Gastroesophageal sphincter (tissue), 4 donors: ENCODE measurements at regions not wholly inside any gene's neighbourhood (a gene's known extent, or its start where the extent isn't known, plus 50 kb on each side); places are given as distances from the start of the nearest gene placed in this dataset.

Source experiments
- ATAC-seq: fragments of 150-250 bp; one replicate; pipeline ENCODE4 v1.9.1; 2016; ENCODE audit warnings: mild to moderate bottlenecking, moderate library complexity
- H3K27ac ChIP-seq, 4 donors: fragments of 200-600 bp; sonication (generic) in 3 of 4; 1 replicate in 3 of 4; 2 replicates in 1 of 4; pipeline ENCODE4 v1.5.1; 2016 to 2019
- H3K27me3 ChIP-seq: fragments of 200-600 bp; sonication (generic); one replicate; pipeline ENCODE4 v1.5.1; 2019
- H3K36me3 ChIP-seq, 2 donors: fragments of 200-600 bp; sonication (generic); one replicate each; pipeline ENCODE4 v1.5.1; 2019; ENCODE audit warnings: control low read depth in 1 of 2
- H3K4me1 ChIP-seq, 3 donors: fragments of 200-600 bp; sonication (generic); 1 replicate in 2 of 3; 2 replicates in 1 of 3; pipeline ENCODE4 v1.5.1; 2016 to 2019; ENCODE audit warnings: control low read depth in 2 of 3
- H3K4me3 ChIP-seq, 2 donors: fragments of 200-600 bp; sonication (generic); one replicate each; pipeline ENCODE4 v1.5.1; 2019; ENCODE audit warnings: mild to moderate bottlenecking in 1 of 2, moderate library complexity in 1 of 2
- H3K9me3 ChIP-seq, 3 donors: fragments of 200-600 bp; sonication (generic); one replicate each; pipeline ENCODE4 v1.5.1; 2017 to 2019; ENCODE audit warnings: control low read depth in 2 of 3
- EP300 ChIP-seq: sonication (generic); formaldehyde crosslinking; IDR thresholded peaks from one replicate; pipeline ENCODE4 v1.6.1; 2017; ENCODE audit warnings: antibody characterized with exemption, mild to moderate bottlenecking
- POLR2A ChIP-seq, 2 donors: fragments of 450-650 bp; IDR thresholded peaks; one replicate each; pipeline ENCODE4 v1.6.1; 2017; ENCODE audit warnings: antibody characterized with exemption in 2 of 2, mild to moderate bottlenecking in 2 of 2, moderate library complexity in 1 of 2
- POLR2AphosphoS5 ChIP-seq: sonication (generic); formaldehyde crosslinking; IDR thresholded peaks from one replicate; pipeline ENCODE4 v1.6.1; 2017; ENCODE audit warnings: antibody characterized with exemption
- WGBS, 2 donors: methylation state at CpG; one replicate each; pipeline ENCODE4 v1.1.5; 2018; ENCODE audit warnings: low coverage in 1 of 2; 5-methylcytosine and 5-hydroxymethylcytosine counted together
- TF ChIP-seq, protein P1 (sequence below), 4 experiments: fragments of 200-600 bp in 2 of 4; fragments of 450-650 bp in 2 of 4; sonication (generic) in 1 of 4; IDR thresholded peaks; one replicate each; pipeline ENCODE4 v1.5.1; 2017 to 2019; ENCODE audit warnings: antibody characterized with exemption in 4 of 4, mild to moderate bottlenecking in 2 of 4, moderate library complexity in 2 of 4

DNA sequence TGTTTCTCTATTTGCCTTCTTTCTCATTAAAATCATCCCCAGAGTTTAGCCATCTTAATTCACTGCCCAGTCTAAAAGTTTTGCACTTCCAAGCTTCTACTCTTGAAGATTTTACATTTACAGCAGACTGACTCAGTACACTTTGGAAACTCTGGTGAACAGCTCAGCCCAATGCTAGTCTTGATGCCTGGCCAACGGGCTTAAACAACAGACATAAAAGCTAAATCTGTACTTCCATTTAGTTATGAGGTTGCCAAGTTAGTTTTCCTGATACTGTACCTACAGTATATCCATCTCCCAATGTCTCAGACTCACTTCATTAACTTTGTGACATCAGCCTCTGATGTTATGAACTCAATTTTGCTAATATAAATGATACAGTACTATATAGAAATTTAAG, 891.8 kb upstream of the SOX9 start:
- Histone ChIP-seq H3K36me3 (no peaks in the 10 kb centered on the region), H3K27me3 (no peaks in the 10 kb centered on the region), H3K4me3 (no peak overlapping the region), H3K4me1 (no peaks in the 10 kb centered on the region), H3K9me3 (no peaks in the 10 kb centered on the region), H3K27ac (no peak overlapping the region)
- TF ChIP-seq POLR2AphosphoS5, result no peak
- TF ChIP-seq, protein P1, sequence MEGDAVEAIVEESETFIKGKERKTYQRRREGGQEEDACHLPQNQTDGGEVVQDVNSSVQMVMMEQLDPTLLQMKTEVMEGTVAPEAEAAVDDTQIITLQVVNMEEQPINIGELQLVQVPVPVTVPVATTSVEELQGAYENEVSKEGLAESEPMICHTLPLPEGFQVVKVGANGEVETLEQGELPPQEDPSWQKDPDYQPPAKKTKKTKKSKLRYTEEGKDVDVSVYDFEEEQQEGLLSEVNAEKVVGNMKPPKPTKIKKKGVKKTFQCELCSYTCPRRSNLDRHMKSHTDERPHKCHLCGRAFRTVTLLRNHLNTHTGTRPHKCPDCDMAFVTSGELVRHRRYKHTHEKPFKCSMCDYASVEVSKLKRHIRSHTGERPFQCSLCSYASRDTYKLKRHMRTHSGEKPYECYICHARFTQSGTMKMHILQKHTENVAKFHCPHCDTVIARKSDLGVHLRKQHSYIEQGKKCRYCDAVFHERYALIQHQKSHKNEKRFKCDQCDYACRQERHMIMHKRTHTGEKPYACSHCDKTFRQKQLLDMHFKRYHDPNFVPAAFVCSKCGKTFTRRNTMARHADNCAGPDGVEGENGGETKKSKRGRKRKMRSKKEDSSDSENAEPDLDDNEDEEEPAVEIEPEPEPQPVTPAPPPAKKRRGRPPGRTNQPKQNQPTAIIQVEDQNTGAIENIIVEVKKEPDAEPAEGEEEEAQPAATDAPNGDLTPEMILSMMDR (IDR thresholded peaks at IDR 0.05), result no peak
- 45% methylated on average over 1 of the region's 1 CpG; no CpG with 5 or more reads in 1 of the 2 donors for WGBS, 2 donors
- ATAC-seq, result no peak

DNA sequence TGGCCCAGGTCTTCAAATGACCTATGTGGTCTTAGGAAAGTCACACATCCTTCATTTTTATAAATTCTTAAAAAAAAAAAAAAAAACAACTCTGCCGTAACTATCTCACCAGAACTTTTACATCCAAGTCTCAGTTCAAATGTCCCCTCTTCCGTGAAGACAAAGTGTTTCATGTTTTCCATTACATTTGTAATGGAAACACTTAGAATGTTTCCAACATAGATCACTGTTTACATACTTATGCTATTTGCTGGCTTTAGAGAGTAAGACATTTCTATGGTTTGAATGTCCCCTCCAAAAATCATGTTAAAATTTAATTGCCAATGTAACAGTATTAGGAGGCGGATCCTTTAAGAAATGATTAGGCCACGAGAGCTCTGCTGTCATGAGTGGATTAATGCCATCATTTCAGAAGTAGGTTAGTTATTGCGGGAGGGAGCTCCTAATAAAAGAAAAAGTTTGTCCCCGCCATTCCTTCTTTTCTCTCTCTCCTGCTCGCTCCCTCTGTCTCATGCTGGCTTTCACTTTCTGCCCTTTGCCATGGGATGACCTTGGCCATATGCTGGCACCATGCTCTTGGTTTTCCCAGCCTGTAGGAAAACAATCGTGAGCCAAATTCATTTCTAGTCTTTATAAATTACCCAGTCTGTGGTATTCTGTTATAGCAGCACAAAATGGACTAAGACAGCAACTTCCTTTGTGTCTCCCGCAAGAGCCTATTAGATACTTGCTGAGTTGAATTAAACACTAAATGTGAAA, 887.8 kb upstream of the SOX9 start:
- H3K36me3 ChIP-seq, result no peaks in the 10 kb centered on the region
- no peaks in the 10 kb centered on the region for H3K4me1 ChIP-seq
- no peak for ATAC-seq
- H3K27me3 ChIP-seq, result no peaks in the 10 kb centered on the region
- 77 to 82% methylated on average over 8 to 9 of the region's 9 CpGs for WGBS, 2 donors
- no peaks in the 10 kb centered on the region for H3K9me3 ChIP-seq
- H3K4me3 ChIP-seq, result no peak overlapping the region
- TF ChIP-seq, protein P1 (IDR thresholded peaks at IDR 0.05), result no peak
- TF ChIP-seq POLR2A (IDR thresholded peaks at IDR 0.05) (no peak), EP300 (no peak), POLR2AphosphoS5 (no peak)
- H3K27ac ChIP-seq, result no peak overlapping the region

DNA sequence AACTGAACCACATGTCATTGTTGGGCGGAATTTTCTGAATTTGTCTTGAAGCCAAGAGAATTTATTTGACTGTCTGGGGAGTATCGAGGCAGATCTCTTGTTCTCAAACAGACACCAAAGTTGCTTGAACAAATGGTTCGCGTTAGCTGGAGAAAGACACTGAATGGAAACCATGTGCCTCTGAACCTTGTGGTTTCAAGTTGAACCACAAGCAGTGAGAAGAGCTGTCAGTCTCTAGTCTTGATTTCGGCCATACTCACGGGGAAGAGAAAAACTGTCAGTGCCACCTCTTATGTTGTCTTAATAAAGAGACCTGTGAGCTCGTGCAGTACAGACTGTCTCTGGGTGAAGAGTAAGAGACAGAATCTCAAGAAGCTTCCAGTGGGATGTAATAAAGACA, 886.5 kb upstream of the SOX9 start:
- WGBS, 2 donors, result 87 to 92% methylated on average over 4 to 7 of the region's 7 CpGs
- Histone ChIP-seq H3K4me1 (no peaks in the 10 kb centered on the region), H3K36me3 (no peaks in the 10 kb centered on the region), H3K27me3 (no peaks in the 10 kb centered on the region), H3K9me3 (no peaks in the 10 kb centered on the region), H3K27ac (no peak overlapping the region), H3K4me3 (no peak overlapping the region)
- TF ChIP-seq, protein P1 (IDR thresholded peaks at IDR 0.05), result no peak
- TF ChIP-seq POLR2A (IDR thresholded peaks at IDR 0.05) (no peak), EP300 (no peak), POLR2AphosphoS5 (no peak)
- no peak for ATAC-seq

DNA sequence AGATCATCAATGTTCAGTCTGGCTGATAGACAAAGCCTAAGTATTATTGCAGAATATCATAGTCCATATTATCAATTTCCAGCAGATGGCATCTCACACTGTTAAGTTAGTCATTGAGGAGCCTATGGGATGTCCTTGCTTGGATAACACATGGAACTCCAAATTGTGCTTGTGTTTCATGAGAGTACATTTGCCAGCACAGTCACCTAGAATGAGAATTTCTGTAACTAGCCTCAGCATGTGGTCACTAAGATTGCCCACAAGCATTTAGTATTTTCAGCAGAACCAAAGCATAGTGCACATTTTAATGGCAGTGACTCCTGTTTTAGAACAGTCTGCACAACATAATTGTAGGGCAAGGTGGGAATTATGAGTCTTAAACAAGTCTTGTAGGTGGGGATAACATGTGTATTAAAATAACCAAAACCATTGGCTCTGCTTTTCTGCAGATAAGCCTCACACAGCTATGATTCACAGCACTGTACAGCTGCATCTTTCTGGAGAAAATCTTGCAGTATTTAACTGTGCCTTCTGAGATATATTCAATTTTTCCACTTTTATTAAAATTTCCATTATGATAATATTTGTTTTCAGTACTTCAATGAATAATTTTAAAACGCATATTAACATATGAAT, 882.8 kb upstream of the SOX9 start:
- no peaks in the 10 kb centered on the region for H3K36me3 ChIP-seq
- no peak overlapping the region for H3K4me3 ChIP-seq
- H3K27ac ChIP-seq, result no peak overlapping the region
- TF ChIP-seq POLR2A (IDR thresholded peaks at IDR 0.05) (no peak), EP300 (no peak), POLR2AphosphoS5 (no peak)
- TF ChIP-seq, protein P1 (IDR thresholded peaks at IDR 0.05), result no peak
- H3K27me3 ChIP-seq, result no peaks in the 10 kb centered on the region
- H3K4me1 ChIP-seq, result no peaks in the 10 kb centered on the region
- ATAC-seq, result no peak
- H3K9me3 ChIP-seq, result no peaks in the 10 kb centered on the region
- WGBS, 2 donors, result 80 to 89% methylated on average over 1 of the region's 1 CpG

DNA sequence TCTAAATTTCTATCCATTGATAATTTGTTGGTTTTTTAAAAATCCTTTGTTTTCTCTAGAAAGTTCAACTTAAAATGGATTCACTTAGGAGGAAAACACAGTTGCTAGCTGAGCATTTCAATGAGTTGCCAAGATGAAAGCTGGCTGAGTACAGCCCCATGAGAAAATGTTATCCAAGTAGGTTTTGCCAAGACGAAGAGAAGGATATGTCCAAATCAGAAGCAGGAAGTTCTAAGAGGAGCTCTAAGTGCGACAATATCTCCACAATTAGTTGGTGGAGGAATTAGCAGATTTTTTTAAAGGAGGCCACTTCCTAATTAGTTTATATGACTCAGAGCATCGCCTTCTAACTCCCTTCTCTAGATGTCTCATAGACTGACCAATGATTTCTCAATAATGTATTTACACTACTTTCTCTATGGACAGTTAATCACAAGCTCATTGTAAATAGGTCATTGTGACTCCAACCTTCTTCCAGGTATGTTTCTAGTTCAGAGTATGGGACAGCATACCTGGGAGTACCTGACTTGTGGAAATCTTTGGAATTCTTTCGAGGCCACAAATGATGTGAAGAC, 873.3 kb upstream of the SOX9 start:
- no peak for ATAC-seq
- H3K4me3 ChIP-seq, result no peak overlapping the region
- no peaks in the 10 kb centered on the region for H3K27me3 ChIP-seq
- H3K9me3 ChIP-seq, result no peaks in the 10 kb centered on the region
- no peaks in the 10 kb centered on the region for H3K36me3 ChIP-seq
- whole genome bisulfite sequencing, 2 donors, result 57 to 70% methylated on average over 3 to 4 of the region's 4 CpGs
- no peak overlapping the region for H3K27ac ChIP-seq
- H3K4me1 ChIP-seq, result no peaks in the 10 kb centered on the region
- TF ChIP-seq POLR2A (IDR thresholded peaks at IDR 0.05) (no peak), EP300 (no peak), POLR2AphosphoS5 (no peak)
- TF ChIP-seq, protein P1 (IDR thresholded peaks at IDR 0.05), result no peak
